ENCODE measurements at regions not wholly inside any gene's neighbourhood (a gene's known extent, or its start where the extent isn't known, plus 50 kb on each side); places are given as distances from the start of the nearest gene placed in this dataset.

- Mint-ChIP-seq H3K36me3 (ENCODE audit: low read depth) (no peaks in the 10 kb centered on the region), H3K4me3 (ENCODE audit: unreplicated experiment) (no peak overlapping the region), H3K27ac (ENCODE audit: unreplicated experiment) (no peak overlapping the region), H3K27me3 (ENCODE audit: low read depth) (peaks cover 2% of the 10 kb centered on the region), H3K4me1 (ENCODE audit: low read depth) (peaks cover 10% of the 10 kb centered on the region), H3K9me3 (ENCODE audit: low read depth) (no peaks in the 10 kb centered on the region)
- DNase-seq (ENCODE audit: low spot score) = no peak
- TF ChIP-seq CTCF (IDR thresholded peaks at IDR 0.05) = no peak
These were observed 178.8 kb upstream of the ST6GAL2 start for GRCh38 chr2:107064750-107065149.

- peaks cover 19% of the 10 kb centered on the region for H3K4me1 Mint-ChIP-seq (ENCODE audit: low read depth)
- no peak overlapping the region for H3K27ac Mint-ChIP-seq (ENCODE audit: unreplicated experiment)
- no peaks in the 10 kb centered on the region for H3K36me3 Mint-ChIP-seq (ENCODE audit: low read depth)
- no peaks in the 10 kb centered on the region for H3K27me3 Mint-ChIP-seq (ENCODE audit: low read depth)
- TF ChIP-seq CTCF (IDR thresholded peaks at IDR 0.05) = no peak
- DNase-seq (ENCODE audit: low spot score) = no peak
- no peak overlapping the region for H3K4me3 Mint-ChIP-seq (ENCODE audit: unreplicated experiment)
- H3K9me3 Mint-ChIP-seq (ENCODE audit: low read depth) = no peaks in the 10 kb centered on the region
These were observed 182.3 kb upstream of the ST6GAL2 start for GRCh38 chr2:107068069-107068916.

DNA sequence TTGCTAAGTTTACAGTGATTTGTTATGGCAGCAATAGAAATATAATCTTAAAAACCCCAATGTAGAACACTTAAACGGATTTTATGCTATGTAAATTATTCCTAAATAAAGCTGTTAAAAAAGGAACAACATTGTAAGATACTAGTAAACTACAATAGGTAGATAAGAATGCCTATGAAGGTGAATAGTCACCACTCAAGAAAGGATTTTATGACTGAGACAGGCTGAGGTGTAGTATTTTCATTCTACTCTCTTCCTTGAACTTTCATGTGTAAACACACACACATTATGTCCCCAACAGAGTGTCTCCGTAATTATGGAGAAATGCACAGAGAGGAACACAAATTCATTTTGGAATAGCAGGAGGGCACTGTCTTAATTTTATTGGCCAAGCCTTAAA, 183.9 kb upstream of the ST6GAL2 start:
- no peak for DNase-seq (ENCODE audit: low spot score)
- no peaks in the 10 kb centered on the region for H3K9me3 Mint-ChIP-seq (ENCODE audit: low read depth)
- H3K36me3 Mint-ChIP-seq (ENCODE audit: low read depth) = no peaks in the 10 kb centered on the region
- H3K27me3 Mint-ChIP-seq (ENCODE audit: low read depth) = no peaks in the 10 kb centered on the region
- H3K4me3 Mint-ChIP-seq (ENCODE audit: unreplicated experiment) = no peak overlapping the region
- no peak for TF ChIP-seq CTCF (IDR thresholded peaks at IDR 0.05)
- H3K4me1 Mint-ChIP-seq (ENCODE audit: low read depth) = peaks cover 19% of the 10 kb centered on the region
- H3K27ac Mint-ChIP-seq (ENCODE audit: unreplicated experiment) = no peak overlapping the region

DNA sequence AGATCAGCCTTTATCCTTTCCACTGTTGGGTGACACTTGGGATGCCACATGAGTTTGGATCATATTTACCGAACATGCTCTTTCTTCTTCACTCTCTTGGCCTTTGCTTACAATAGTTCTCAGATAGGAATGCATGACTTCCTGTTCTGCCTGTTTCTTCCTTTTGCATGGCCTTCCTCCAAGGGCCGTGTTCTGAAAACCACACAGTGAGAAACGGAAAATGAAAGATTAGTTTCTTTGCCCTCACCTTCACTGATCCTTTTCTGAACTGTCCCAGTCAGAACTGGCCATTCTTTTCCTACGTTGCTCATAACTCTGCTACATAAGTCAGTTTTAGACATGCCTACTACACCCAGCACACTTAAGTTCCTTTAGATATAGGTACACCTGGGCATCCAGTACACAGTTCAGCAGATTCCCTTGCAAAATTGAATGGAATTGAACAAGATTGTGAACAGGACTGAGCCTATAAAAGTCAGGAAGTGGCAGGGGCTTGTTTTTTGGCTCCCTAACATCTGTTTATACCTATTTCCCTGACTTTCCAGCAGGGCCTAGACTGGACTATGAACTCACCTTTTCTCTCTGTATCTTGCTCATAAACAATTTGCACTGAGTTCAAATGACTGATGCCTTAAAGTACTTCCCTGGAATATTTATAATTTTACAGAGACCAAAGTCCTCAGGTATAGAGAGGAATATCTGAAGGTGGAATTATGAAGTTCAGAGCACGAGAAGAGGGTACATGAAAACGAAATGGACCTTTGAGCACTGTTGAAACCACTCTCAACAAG, 186.4 kb upstream of the ST6GAL2 start:
- Mint-ChIP-seq H3K4me1 (ENCODE audit: low read depth) (peaks cover 19% of the 10 kb centered on the region), H3K36me3 (ENCODE audit: low read depth) (no peaks in the 10 kb centered on the region), H3K9me3 (ENCODE audit: low read depth) (no peaks in the 10 kb centered on the region), H3K27ac (ENCODE audit: unreplicated experiment) (peak overlapping the region; percentile 81), H3K27me3 (ENCODE audit: low read depth) (no peaks in the 10 kb centered on the region), H3K4me3 (ENCODE audit: unreplicated experiment) (no peak overlapping the region)
- DNase-seq (ENCODE audit: low spot score) = no peak
- TF ChIP-seq CTCF (IDR thresholded peaks at IDR 0.05) = no peak

DNA sequence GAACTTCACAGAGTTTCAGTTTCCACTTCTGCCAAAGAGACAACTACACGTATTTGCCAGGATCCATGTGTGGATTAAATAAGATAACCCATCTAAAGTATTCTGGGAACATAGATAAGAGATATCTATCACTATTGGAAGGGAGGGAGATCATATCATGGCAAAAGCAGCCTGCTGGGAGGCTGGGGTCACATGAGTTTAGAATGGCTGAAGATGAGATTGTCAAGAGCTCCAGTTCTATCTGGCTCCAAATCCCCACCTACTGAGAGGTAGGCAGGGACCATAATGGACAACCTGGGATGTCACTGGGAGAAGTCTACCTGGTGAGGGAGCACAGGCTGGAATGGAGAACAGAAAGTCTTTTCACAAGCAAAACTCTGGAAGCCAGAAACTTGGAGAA, 192.6 kb upstream of the ST6GAL2 start:
- H3K27me3 Mint-ChIP-seq (ENCODE audit: low read depth) = no peaks in the 10 kb centered on the region
- peaks cover 4% of the 10 kb centered on the region for H3K9me3 Mint-ChIP-seq (ENCODE audit: low read depth)
- H3K27ac Mint-ChIP-seq (ENCODE audit: unreplicated experiment) = no peak overlapping the region
- no peaks in the 10 kb centered on the region for H3K4me1 Mint-ChIP-seq (ENCODE audit: low read depth)
- DNase-seq (ENCODE audit: low spot score) = no peak
- peaks cover 2% of the 10 kb centered on the region for H3K36me3 Mint-ChIP-seq (ENCODE audit: low read depth)
- no peak for TF ChIP-seq CTCF (IDR thresholded peaks at IDR 0.05)
- H3K4me3 Mint-ChIP-seq (ENCODE audit: unreplicated experiment) = no peak overlapping the region
